Panc1 (cell line): ENCODE measurements at regions not wholly inside any gene's neighbourhood (a gene's known extent, or its start where the extent isn't known, plus 50 kb on each side); places are given as distances from the start of the nearest gene placed in this dataset.

ENCODE experiments used
- ATAC-seq: fragments of 200-7000 bp; cut with Tn5 transposase; 2 replicates; pipeline ENCODE4 v1.9.1; 2020; ENCODE audit warnings: mild to moderate bottlenecking, moderate library complexity
- BruUV-seq: library from RNA; stranded (reverse); fragments of 400-500 nt; replicated peaks from 2 replicates; lab custom pipeline; 2021; lab: Mats Ljungman, UMichigan
- CTCF ChIA-PET: fragments of 300-600 bp; sonication (Branson Sonifier 250); formaldehyde crosslinking; loops from one replicate; lab custom pipeline; 2022; ENCODE audit warnings: antibody characterized with exemption; lab: Charles Lee
- POLR2A ChIA-PET: fragments of 300-600 bp; sonication (Branson Sonifier 250); formaldehyde crosslinking; loops from one replicate; lab custom pipeline; 2022; ENCODE audit warnings: antibody characterized with exemption; lab: Charles Lee
- DNase-seq: peaks from one replicate; pipeline ENCODE4 v3.0.0-alpha.2; 2010; ENCODE audit warnings: low read depth, low spot score
- H3K27ac ChIP-seq: 2 replicates; pipeline ENCODE4 v1.5.1; 2011; ENCODE audit warnings: mild to moderate bottlenecking, low read length, inconsistent platforms
- H3K27me3 ChIP-seq: fragments of 200-500 bp; sonication (Bioruptor generic); 2 replicates; pipeline ENCODE4 v1.6.0; 2014; ENCODE audit warnings: low read length, inconsistent platforms; ENCODE audit not compliant: control insufficient read depth, insufficient read depth
- H3K36me3 ChIP-seq: fragments of 200-500 bp; sonication (Bioruptor generic); 2 replicates; pipeline ENCODE4 v1.5.1; 2014; ENCODE audit warnings: inconsistent platforms, mild to moderate bottlenecking, low read length, moderate library complexity; ENCODE audit not compliant: control insufficient read depth, insufficient read depth
- H3K4me1 ChIP-seq: 2 replicates; pipeline ENCODE4 v1.5.1; 2011; ENCODE audit warnings: inconsistent platforms, mild to moderate bottlenecking, low read length, moderate library complexity; ENCODE audit not compliant: control insufficient read depth, insufficient read depth
- H3K4me3 ChIP-seq, 2 experiments: 2 replicates each; pipeline ENCODE4 v1.5.1; 2011 to 2012; ENCODE audit warnings: low read depth in 2 of 2, low read length in 2 of 2, mild to moderate bottlenecking in 2 of 2, inconsistent platforms in 1 of 2, moderate library complexity in 1 of 2
- H3K9me3 ChIP-seq: fragments of 200-500 bp; sonication (Bioruptor generic); 2 replicates; pipeline ENCODE4 v1.5.1; 2014; ENCODE audit warnings: low read depth, mild to moderate bottlenecking, inconsistent platforms, low read length, moderate library complexity; ENCODE audit not compliant: control insufficient read depth, insufficient read depth
- POLR2AphosphoS5 ChIP-seq: IDR thresholded peaks from 2 replicates; pipeline ENCODE4 v1.6.1; 2012; ENCODE audit warnings: mild to moderate bottlenecking, low read depth, low read length, moderate library complexity
- REST ChIP-seq, 2 experiments: IDR thresholded peaks; 2 replicates each; pipeline ENCODE4 v1.6.1; 2011 to 2012; ENCODE audit warnings: low read depth in 2 of 2, control low read depth in 1 of 2, low read length in 1 of 2, mild to moderate bottlenecking in 1 of 2, moderate library complexity in 1 of 2; ENCODE audit not compliant: insufficient read depth in 1 of 2
- SIN3A ChIP-seq: IDR thresholded peaks from 2 replicates; pipeline ENCODE4 v1.6.1; 2012; ENCODE audit warnings: low read depth, mild to moderate bottlenecking, low read length, moderate library complexity, borderline replicate concordance; ENCODE audit not compliant: insufficient read depth
- TCF7L2 ChIP-seq: IDR thresholded peaks from 2 replicates; pipeline ENCODE4 v1.6.1; 2011; ENCODE audit warnings: mild to moderate bottlenecking, low read depth, low read length, inconsistent platforms
- in situ Hi-C: cut with HindIII; loops from 2 replicates; pipeline ENCODE4 v1.10.0; 2016; ENCODE audit warnings: low sequenced_read_pairs, low pct_unique_long_range_greater_than_20kb
- intact Hi-C: fragments of 100-400 bp; cut with micrococcal nuclease; formaldehyde crosslinking; loops from one replicate; pipeline ENCODE4 v1.10.0; 2022; ENCODE audit not compliant: unreplicated experiment
- TF ChIP-seq, protein P1 (sequence below): fragments of 450-650 bp; IDR thresholded peaks from 2 replicates; pipeline ENCODE4 v1.5.1; 2017; ENCODE audit warnings: mild to moderate bottlenecking

DNA sequence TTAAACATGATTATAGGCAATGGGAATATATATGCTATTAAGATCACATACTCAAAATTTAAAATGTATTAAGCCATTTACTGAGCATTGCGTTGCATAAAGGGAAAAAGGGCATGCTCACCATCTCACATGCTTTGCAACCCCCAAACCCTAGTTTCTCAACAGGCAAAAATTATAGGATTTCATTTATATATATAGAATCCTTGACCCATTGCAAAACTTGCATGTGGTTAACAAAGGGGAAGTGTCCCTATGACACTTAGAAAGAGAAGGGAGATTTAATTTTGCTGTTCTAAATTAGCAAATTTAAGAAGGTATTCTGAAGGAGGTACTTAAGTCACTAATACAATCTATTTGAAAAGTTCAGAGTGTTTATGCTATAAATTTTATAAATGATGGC is 837.8 kb downstream of the DIPK2A start:
- TF ChIP-seq TCF7L2 (no peak), SIN3A (no peak), REST (IDR thresholded peaks at IDR 0.05; ENCODE audit: insufficient read depth in 1 of 2, low read depth in 2 of 2, low read length in 1 of 2) (no peak), POLR2AphosphoS5 (no peak)
- TF ChIP-seq, protein P1, sequence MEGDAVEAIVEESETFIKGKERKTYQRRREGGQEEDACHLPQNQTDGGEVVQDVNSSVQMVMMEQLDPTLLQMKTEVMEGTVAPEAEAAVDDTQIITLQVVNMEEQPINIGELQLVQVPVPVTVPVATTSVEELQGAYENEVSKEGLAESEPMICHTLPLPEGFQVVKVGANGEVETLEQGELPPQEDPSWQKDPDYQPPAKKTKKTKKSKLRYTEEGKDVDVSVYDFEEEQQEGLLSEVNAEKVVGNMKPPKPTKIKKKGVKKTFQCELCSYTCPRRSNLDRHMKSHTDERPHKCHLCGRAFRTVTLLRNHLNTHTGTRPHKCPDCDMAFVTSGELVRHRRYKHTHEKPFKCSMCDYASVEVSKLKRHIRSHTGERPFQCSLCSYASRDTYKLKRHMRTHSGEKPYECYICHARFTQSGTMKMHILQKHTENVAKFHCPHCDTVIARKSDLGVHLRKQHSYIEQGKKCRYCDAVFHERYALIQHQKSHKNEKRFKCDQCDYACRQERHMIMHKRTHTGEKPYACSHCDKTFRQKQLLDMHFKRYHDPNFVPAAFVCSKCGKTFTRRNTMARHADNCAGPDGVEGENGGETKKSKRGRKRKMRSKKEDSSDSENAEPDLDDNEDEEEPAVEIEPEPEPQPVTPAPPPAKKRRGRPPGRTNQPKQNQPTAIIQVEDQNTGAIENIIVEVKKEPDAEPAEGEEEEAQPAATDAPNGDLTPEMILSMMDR = no peak
- intact Hi-C loops = no loop called here

DNA sequence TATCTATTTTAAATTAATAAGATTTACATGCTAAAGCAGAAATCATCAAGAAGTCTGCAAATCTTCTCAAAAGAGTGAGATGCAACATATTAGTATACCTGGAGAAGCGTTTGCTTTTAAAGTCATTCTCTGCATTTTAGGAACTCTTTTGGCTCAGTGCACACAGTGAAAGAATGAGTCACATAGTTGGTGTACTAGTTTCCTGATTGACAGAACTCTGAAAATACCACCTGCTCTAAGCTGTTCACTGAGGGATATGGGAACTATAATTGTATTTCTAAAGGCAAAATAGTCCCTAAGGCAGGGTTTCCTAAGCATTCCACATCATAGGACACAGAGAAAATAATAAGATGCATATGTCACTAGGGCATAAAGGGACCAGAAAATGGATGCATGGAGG is 838.5 kb downstream of the DIPK2A start:
- TF ChIP-seq TCF7L2 = no peak
- no peak for TF ChIP-seq SIN3A
- no peak for TF ChIP-seq REST (IDR thresholded peaks at IDR 0.05; ENCODE audit: insufficient read depth in 1 of 2, low read depth in 2 of 2, low read length in 1 of 2)
- TF ChIP-seq POLR2AphosphoS5 = no peak
- TF ChIP-seq, protein P1 = no peak
- ChIA-PET CTCF (no interaction called here), POLR2A (no interaction called here)
- no peak overlapping the region for H3K27ac ChIP-seq
- no TSS peak for BruUV-seq
- no peaks in the 10 kb centered on the region for H3K27me3 ChIP-seq
- H3K9me3 ChIP-seq = 0 out of 2 replicates have a peak, but pooled peaks cover 3% of the 10 kb centered on the region
- DNase-seq (no peak), ATAC-seq (no peak)
- no peak overlapping the region for H3K4me3 ChIP-seq
- H3K4me1 ChIP-seq = no peaks in the 10 kb centered on the region
- in situ Hi-C loops = no loop called here
- H3K36me3 ChIP-seq = no peaks in the 10 kb centered on the region; the same call in 1 of the 2 replicates
- intact Hi-C loops = no loop called here

More for the DNA sequence above, 837.8 kb downstream of the DIPK2A start:
- POLR2A ChIA-PET = no interaction called here
- DNase-seq (no peak), ATAC-seq (no peak)
- 0 out of 2 replicates have a peak, but pooled peaks cover 3% of the 10 kb centered on the region for H3K9me3 ChIP-seq
- H3K4me3 ChIP-seq = no peak overlapping the region
- no TSS peak for BruUV-seq
- in situ Hi-C loops = no loop called here
- no peaks in the 10 kb centered on the region for H3K27me3 ChIP-seq
- H3K36me3 ChIP-seq = no peaks in the 10 kb centered on the region; the same call in 1 of the 2 replicates
- no peaks in the 10 kb centered on the region for H3K4me1 ChIP-seq
- H3K27ac ChIP-seq = no peak overlapping the region
- CTCF ChIA-PET = no interaction called here
